HepG2 (cell line): ENCODE measurements at regions not wholly inside any gene's neighbourhood (a gene's known extent, or its start where the extent isn't known, plus 50 kb on each side); places are given as distances from the start of the nearest gene placed in this dataset.

Experiments used
- ATF1 ChIP-seq: IDR thresholded peaks from 2 replicates; pipeline ENCODE4 v1.6.1; 2016; ENCODE audit warnings: mild to moderate bottlenecking, control low read depth
- BHLHE40 ChIP-seq: IDR thresholded peaks from 2 replicates; pipeline ENCODE4 v1.6.1; 2011; ENCODE audit warnings: low read length, improper control_type of control experiment
- SOX6 ChIP-seq, 2 experiments: fragments of 450-650 bp in 1 of 2; sonication (generic) in 1 of 2; formaldehyde crosslinking in 1 of 2; IDR thresholded peaks; 2 replicates each; pipeline versions ENCODE4 v1.4.0 to v1.6.1; 2017 to 2020; ENCODE audit warnings: antibody characterized with exemption in 1 of 2, mild to moderate bottlenecking in 1 of 2, missing genetic modification reagents in 1 of 2
- ZBTB14 ChIP-seq: sonication (generic); formaldehyde crosslinking; IDR thresholded peaks from 2 replicates; pipeline ENCODE4 v1.4.0; 2020; ENCODE audit warnings: missing genetic modification reagents

- TF ChIP-seq ZBTB14 = no peak
- no peak for TF ChIP-seq BHLHE40
- TF ChIP-seq SOX6 (IDR thresholded peaks at IDR 0.05) = no peak
- no peak for TF ChIP-seq SOX6 (CRISPR knock-in tag; IDR thresholded peaks at IDR 0.05)
- TF ChIP-seq ATF1 = no peak
Observed at GRCh38 chr1:94743862-94744261, 76.3 kb upstream of the SLC44A3 start.
